Fibroblast of skin of left quadriceps (primary cell): ENCODE measurements at regions not wholly inside any gene's neighbourhood (a gene's known extent, or its start where the extent isn't known, plus 50 kb on each side); places are given as distances from the start of the nearest gene placed in this dataset.
"Not testable (repeated sequence)": the region's sequence is repeated elsewhere in the genome, so short reads cannot be mapped to it uniquely, and the experiment has no call there.

Experiments
- DNase-seq, 2 experiments: peaks; one replicate each; pipeline ENCODE4 v3.0.0-alpha.2; 2013; ENCODE audit warnings: low read depth in 2 of 2

DNA sequence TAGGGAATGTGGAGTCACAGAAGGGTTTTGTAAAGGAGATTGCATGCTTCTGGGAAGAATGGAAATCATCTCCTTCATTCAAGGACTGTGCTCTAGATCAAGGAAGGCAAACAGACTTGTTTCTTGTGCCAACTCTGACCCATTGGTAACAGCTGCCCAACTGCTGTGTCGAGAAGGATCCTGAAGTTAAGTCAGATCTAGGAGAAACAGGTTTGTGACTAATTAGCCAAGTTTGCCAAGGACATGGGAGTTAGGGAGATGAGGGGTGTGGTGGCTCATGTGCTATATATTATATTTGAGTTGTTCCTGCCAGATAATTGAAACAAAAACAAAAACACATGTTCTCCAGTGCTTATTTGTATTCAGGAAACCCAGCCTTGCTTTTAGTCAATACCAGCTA, 251.2 kb upstream of the USP24 start:
- DNase-seq = no peak

DNA sequence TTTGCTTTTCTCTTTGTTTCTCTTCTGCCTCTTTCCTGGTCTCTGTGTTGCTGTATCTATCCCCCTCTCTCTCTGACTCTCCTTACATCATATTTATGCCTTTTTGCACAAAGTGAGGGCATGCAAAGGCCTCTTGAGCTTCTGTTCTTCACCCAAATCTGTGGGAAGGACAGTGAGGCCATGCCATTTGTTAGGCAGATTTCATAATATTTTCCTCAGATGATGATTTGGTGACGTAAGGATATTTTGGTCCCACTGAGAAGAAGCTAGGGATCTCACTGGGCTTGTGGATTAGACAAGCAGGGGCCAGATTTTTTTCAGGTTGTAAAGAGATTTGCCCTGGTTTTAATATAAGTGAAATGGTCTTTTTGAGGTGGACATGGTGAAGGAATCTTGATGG, 249.4 kb upstream of the USP24 start:
- DNase-seq = no peak

- DNase-seq = no peak
These were observed 248.8 kb upstream of the USP24 start for GRCh38 chr1:55463814-55464475.

GRCh38 chr1:55457874-55458273, 242.7 kb upstream of the USP24 start:
- no peak for DNase-seq

DNA sequence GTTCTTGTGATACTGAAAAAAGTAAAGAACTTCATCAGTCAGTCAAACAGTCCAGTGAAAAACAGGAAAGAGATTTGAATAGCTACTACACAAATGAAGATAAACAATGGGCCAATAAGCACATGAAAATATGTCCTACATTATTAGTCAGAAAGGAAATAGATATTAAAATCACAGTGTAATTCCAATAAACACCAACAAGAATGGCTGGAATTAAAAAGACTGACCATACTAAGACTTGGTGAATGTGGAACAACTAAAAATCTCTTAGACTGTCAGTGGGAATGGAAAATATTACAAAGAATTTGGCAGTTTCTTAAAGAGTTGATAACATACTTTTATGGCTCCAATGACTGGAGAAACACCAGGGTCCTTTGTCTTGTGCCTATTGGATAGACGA, 241.8 kb upstream of the USP24 start:
- no peak for DNase-seq

DNA sequence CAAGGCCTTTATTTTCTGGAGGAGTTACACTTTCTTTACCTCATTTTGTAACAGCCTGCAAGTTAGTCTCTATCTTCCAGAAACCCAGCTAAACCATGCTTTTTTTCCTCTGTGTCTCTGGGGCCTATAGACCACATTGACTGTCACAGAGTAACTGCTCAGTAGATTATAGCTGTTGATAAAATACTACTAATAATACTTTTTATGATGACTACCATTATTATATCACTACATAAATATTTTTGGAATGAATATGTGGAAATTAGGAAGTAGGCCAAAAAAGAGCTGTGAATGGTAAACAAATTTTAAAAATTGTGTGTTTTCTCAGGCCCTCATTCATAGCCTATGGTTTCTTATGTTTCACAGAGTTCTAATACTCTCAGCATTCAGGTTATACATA, 233.1 kb upstream of the USP24 start:
- no peak for DNase-seq

DNA sequence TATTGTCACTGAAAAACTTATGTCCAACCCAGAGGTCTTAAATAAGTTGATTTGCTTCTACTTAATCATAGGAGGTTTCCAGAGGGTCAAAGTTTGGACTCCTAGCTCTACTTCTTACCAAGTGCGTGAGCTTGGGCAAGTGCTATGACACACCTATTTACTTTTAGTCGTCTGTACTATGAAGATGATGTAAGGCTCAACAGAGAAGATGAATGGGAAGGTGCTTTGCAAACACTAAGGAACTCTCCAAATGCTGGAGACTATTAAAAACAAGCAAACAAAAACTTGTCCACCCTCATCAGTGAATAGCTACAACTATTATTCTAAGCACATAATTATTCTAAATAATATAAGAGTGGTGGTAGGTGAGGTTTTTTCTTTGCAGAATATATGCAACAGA, 232.3 kb upstream of the USP24 start:
- no peak for DNase-seq

- no peak for DNase-seq
These were observed 231.2 kb upstream of the USP24 start for GRCh38 chr1:55446351-55446750.

DNA sequence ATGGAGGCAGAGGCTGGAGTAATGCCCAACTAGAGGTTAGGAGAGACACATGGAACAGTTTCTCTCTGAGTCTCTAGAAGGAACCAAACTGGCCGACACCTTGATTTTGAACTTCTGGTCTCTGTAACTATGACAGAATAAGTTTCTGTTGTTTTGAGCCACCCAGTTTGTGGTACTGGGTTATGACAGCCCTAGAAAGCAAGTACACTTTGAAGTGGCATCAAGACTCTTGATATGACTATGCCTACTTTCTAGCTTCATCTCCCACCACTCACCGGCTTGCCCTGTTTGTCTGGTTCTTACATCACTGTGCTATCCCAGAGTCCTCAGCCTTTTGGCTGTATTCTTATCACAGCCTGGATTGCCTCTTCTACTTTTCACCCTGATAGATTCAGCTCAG, 230.3 kb upstream of the USP24 start:
- no peak for DNase-seq

DNA sequence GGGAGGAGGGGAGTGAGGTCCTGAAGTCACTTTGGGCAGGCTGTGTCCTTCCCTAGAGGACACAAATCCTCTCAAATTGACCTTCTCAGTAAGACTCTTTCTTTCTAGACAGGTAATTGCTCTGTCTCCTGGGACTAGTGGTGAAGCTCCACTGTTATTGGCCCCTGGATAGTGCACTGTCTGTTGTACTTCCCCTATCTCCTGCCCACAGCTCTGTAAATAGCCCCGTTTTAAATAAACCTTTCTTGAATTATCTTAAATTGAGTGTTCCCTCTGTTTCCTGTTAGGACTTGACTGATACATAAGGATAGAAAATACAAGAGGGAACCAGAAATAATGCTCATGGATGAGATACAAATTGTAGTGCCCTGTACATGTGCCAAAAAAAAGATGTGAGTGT, 229.5 kb upstream of the USP24 start:
- DNase-seq = no peak

DNA sequence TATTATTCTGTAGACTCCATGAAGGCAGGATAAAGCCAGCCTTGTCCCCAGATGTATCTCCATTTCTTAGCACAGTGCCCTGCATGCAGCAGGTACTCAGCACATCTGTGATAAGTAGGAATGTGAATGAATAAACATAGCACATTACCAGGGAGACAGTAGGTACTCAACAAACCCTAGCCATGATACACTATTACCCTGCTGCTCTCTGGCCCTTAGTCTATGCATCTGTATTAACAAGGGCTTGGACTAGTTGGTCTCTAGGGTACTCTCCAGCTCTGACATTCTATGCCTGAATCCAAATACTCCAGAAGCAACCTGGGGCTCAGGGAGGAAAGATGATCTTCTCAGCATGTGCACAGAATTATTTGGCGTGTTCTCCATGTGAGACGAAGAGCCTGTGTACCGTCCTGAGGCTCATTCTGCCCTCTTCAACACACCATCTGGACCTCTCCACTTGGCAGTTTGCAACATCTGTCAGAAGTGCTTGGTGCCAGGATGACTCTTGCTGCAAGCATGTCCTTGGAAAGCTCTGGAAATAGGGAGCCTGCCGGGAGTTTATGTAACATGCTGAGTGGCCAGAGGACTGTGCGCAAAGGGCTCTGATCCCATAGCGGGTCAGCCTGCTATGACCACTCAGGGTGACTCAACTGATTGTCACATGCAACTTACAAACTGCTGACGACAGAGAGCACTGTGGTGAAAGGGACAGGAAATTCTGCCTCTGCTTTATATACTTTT, 228.2 kb upstream of the USP24 start:
- peak; percentile 88 for DNase-seq

DNA sequence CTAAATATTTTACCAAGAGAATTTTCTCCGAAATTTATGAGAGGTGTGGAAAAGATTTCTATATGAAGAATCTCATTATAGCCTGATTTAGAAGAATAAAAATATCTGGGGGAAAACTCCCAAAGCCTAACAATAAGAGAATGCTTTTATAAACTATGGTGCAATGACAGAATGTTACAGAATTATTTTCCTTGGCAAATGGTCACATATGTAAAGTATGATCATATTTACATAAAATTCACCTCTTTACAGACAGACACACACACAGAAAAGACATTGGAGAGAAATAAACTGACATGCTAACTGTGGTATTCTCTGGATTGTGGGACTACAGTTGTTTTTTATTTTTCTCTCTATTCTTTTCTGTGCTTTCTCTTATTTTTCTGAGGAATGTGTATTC, 226.3 kb upstream of the USP24 start:
- DNase-seq = no peak

DNA sequence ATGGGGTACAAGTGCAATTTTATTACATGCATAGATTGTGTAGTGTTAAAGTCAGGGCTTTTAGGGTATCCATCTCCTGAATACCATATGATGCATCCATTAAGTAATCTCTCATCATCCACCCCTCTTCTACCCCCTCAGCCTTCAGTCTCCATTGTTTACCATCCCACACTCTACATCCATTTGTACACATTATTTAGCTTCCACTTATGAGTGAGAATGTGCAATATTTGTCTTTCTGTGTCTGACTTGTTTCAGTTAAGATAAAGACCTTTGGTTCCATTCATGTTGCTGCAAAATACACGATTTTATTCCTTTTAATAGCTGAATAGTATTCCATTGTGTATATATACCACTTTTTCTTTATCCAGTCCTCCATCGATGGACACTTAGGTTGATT, 222.5 kb upstream of the USP24 start:
- DNase-seq = no peak

DNA sequence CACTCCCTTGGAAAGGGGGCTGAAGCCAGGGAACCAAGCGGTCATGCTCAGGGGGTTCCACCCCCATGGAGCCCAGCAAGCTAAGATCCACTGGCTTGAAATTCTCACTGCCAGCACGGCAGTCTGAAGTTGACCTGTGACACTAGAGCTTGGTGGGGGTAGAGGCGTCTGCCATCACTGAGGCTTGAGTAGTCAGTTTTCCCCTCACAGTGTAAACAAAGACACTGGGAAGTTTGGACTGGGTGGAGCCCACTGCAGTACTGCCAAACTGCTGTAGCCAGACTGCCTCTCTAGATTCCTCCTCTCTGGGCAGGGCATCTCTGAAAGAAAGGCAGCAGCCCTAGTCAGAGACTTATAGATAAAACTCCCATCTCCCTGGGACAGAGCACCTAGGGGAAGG, 215.6 kb upstream of the USP24 start:
- not testable (repeated sequence) for DNase-seq

- not testable (repeated sequence) for DNase-seq
These were observed 215.0 kb upstream of the USP24 start for GRCh38 chr1:55430206-55430605.

GRCh38 chr1:55428944-55429931, 214.1 kb upstream of the USP24 start:
- DNase-seq = peak; percentile 99

DNA sequence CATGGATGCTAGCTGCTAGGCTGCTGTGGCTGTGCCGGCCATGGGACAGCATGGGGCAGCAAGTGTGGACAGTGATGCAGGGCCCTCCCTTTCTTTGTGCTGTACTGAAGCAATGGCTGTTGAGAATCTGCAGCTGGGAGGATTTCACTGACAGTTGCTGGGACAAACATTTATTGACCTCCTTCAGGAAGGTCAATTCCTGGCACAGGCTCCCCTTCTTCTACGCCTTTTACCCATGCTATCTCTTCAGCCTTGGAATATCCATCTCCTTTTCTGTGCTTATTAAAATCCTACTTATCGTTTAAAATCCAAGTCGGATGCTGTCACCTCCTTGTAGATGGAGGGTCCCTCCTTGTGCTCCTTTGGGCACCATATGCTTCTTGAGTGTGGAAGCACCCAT, 213.1 kb upstream of the USP24 start:
- no peak for DNase-seq

DNA sequence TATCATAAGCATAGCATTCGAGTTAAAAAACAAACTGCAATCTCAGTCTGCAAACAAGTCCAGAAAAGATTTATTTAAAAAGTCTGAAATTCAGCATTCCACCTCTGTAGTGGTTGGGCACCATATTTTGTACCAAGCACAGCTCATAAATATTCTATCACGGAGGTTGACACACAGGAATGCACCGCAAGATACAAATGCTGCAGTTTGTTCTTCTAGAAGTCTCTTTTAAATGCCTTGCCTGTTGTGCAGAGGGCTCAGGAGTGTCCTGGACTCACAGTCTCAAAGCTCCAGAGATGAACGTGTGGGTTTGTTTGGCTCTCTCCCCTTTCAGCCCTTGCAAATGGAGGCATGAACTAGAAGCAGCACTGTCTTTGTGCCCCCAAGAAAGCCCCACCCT, 212.4 kb upstream of the USP24 start:
- no peak for DNase-seq

- DNase-seq = no peak
These were observed 211.5 kb upstream of the USP24 start for GRCh38 chr1:55426619-55427018.

DNA sequence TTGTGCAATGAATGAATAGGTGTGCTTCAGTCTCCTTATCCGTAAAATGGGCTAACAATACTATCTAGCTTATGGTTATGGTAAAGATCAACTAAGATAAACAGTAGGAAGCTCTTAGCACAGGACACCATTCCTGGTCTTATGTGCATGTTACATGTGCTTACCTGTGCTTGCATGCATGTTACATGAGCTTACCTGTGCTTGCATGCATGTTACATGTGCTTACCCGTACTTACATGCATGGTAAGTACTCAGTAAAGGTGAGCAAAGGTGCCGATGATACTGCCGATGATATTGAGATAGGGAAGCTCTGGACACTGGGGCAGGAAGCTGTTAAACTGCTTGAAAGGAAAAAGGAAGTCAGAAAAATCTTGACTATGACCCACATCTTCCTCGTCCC, 211.0 kb upstream of the USP24 start:
- DNase-seq = no peak

DNA sequence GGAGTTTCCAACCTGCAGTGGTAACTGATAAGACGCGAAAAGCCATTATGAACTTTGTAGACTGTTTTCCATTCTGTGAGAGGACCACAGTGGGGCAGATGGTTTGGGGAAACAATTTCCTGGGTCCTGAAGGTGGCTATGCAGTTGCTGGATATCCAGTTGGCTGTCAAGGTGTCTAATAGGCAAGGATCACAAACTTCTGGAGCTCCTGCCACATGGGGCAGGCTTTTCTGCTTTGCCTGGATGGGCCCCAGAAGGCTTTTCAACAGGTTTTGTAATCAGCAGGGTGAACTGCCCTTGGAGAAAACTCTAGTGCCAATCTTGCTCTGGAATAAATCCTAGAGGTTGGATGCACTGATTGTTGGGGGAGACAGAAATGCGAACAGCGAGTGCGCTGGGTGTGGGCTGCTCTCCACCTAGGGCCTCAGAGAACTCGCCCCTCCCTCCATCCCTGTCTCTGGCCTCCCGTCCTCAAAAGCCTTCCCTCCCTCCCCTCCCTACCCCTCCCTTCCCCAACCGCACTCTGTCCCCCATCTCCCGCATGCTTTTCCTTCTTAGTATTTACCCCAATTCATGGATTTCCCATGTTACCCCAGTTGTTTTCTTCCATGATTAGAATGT, 210.3 kb upstream of the USP24 start:
- no peak for DNase-seq

- DNase-seq = no peak
These were observed 208.2 kb upstream of the USP24 start for GRCh38 chr1:55423376-55423775.
